Keratinocyte (primary cell): ENCODE measurements at regions not wholly inside any gene's neighbourhood (a gene's known extent, or its start where the extent isn't known, plus 50 kb on each side); places are given as distances from the start of the nearest gene placed in this dataset.

Experiments
- DNase-seq: peaks from one replicate; pipeline ENCODE4 v3.0.0-alpha.2; 2011; ENCODE audit warnings: low read depth, missing footprints, low spot score
- FAIRE-seq: peaks from 2 replicates; lab custom pipeline; 2011; peaks lifted over from hg19 to GRCh38; lab: Jason Lieb, UNC
- H2AFZ ChIP-seq: 2 replicates; pipeline ENCODE4 v1.6.0; 2012; ENCODE audit warnings: low read length, control low read depth, inconsistent platforms; ENCODE audit not compliant: control insufficient read depth
- H3K27ac ChIP-seq: 2 replicates; pipeline ENCODE4 v1.5.1; 2011; ENCODE audit warnings: low read length; ENCODE audit not compliant: control insufficient read depth, insufficient read depth
- H3K27me3 ChIP-seq: 3 replicates; pipeline ENCODE4 v1.6.0; 2011; ENCODE audit warnings: low read length; ENCODE audit not compliant: control insufficient read depth, insufficient read depth; ENCODE audit errors: extremely low read depth
- H3K36me3 ChIP-seq, 2 experiments: 2 replicates in 1 of 2; 3 replicates in 1 of 2; pipeline ENCODE4 v1.5.1; 2011; ENCODE audit warnings: low read length in 2 of 2, mild to moderate bottlenecking in 1 of 2; ENCODE audit not compliant: control insufficient read depth in 2 of 2, insufficient read depth in 2 of 2; ENCODE audit errors: extremely low read depth in 1 of 2
- H3K4me1 ChIP-seq: 3 replicates; pipeline ENCODE4 v1.5.1; 2011; ENCODE audit warnings: low read length; ENCODE audit not compliant: control insufficient read depth, insufficient read depth; ENCODE audit errors: extremely low read depth
- H3K4me2 ChIP-seq: 3 replicates; pipeline ENCODE4 v1.6.0; 2011; ENCODE audit warnings: low read depth, low read length; ENCODE audit not compliant: control insufficient read depth, insufficient read depth; ENCODE audit errors: extremely low read depth
- H3K4me3 ChIP-seq, 3 experiments: fragments of 200-600 bp in 1 of 3; sonication (generic) in 1 of 3; 2 replicates in 2 of 3; 3 replicates in 1 of 3; pipeline ENCODE4 v1.5.1; 2011 to 2016; ENCODE audit warnings: low read length in 3 of 3, mild to moderate bottlenecking in 3 of 3, control low read depth in 2 of 3, inconsistent platforms in 1 of 3, low read depth in 1 of 3, mixed read lengths in 1 of 3, mixed run types in 1 of 3, moderate library complexity in 1 of 3; ENCODE audit not compliant: control insufficient read depth in 2 of 3, insufficient read depth in 2 of 3; ENCODE audit errors: extremely low read depth in 1 of 3
- H3K79me2 ChIP-seq: 2 replicates; pipeline ENCODE4 v1.6.0; 2012; ENCODE audit warnings: low read length; ENCODE audit not compliant: control insufficient read depth, insufficient read depth
- H3K9ac ChIP-seq: 3 replicates; pipeline ENCODE4 v1.6.0; 2011; ENCODE audit warnings: low read length; ENCODE audit not compliant: control insufficient read depth, insufficient read depth; ENCODE audit errors: extremely low read depth
- H3K9me1 ChIP-seq: 3 replicates; pipeline ENCODE4 v1.6.0; 2011; ENCODE audit warnings: low read length; ENCODE audit not compliant: control insufficient read depth, insufficient read depth; ENCODE audit errors: extremely low read depth
- H3K9me3 ChIP-seq: 2 replicates; pipeline ENCODE4 v1.5.1; 2012; ENCODE audit warnings: low read depth, low read length; ENCODE audit not compliant: control insufficient read depth
- H4K20me1 ChIP-seq: 3 replicates; pipeline ENCODE4 v1.6.0; 2011; ENCODE audit warnings: low read length; ENCODE audit not compliant: control insufficient read depth, insufficient read depth; ENCODE audit errors: extremely low read depth
- CTCF ChIP-seq, 3 experiments: IDR thresholded peaks in 1 of 3; conservative IDR thresholded peaks in 1 of 3; optimal IDR thresholded peaks in 1 of 3; 2 replicates in 2 of 3; 3 replicates in 1 of 3; pipeline versions ENCODE3 to v1.5.1; 2011; ENCODE audit warnings: low read length in 3 of 3, mild to moderate bottlenecking in 3 of 3, moderate library complexity in 2 of 3, control low read depth in 1 of 3, inconsistent platforms in 1 of 3; ENCODE audit not compliant: insufficient read depth in 2 of 3; ENCODE audit errors: extremely low read depth in 1 of 3
- EZH2 ChIP-seq: IDR thresholded peaks from one replicate; pipeline ENCODE4 v1.6.1; 2012; ENCODE audit warnings: inconsistent platforms, mild to moderate bottlenecking, low read length, moderate library complexity
- dilution Hi-C: fragments of 300-500 bp; cut with MboI; formaldehyde crosslinking; loops from one replicate; pipeline ENCODE4 v1.7.0; 2020; ENCODE audit warnings: low sequenced_read_pairs; ENCODE audit not compliant: extremely low pct_ligation_motif_present

- no peak for FAIRE-seq
- H2AFZ ChIP-seq = no peak overlapping the region
- H3K27me3 ChIP-seq = no peaks in the 10 kb centered on the region
- H3K4me3 ChIP-seq = no peak overlapping the region
- H3K36me3 ChIP-seq = no peaks in the 10 kb centered on the region
- H3K9me3 ChIP-seq = no peaks in the 10 kb centered on the region
- H3K4me2 ChIP-seq = no peak overlapping the region
- no peak overlapping the region for H3K27ac ChIP-seq
- H3K4me1 ChIP-seq = no peaks in the 10 kb centered on the region
- no peaks in the 10 kb centered on the region for H3K79me2 ChIP-seq
- DNase-seq = no peak
- TF ChIP-seq EZH2 (no peak), CTCF (optimal IDR thresholded peaks at IDR 0.05 in 1 of 3, IDR thresholded peaks at IDR 0.05 in 1 of 3, conservative IDR thresholded peaks at IDR 0.05 in 1 of 3; ENCODE audit: extremely low read depth in 1 of 3, insufficient read depth in 2 of 3, low read length in 3 of 3) (no peak)
- no peak overlapping the region for H3K9ac ChIP-seq
- H4K20me1 ChIP-seq = no peaks in the 10 kb centered on the region
- dilution Hi-C loops = no loop called here
- no peaks in the 10 kb centered on the region for H3K9me1 ChIP-seq
Observed at GRCh38 chr5:13498279-13498678, 446.2 kb downstream of the DNAH5 start.

- Histone ChIP-seq H2AFZ (no peak overlapping the region), H3K4me1 (no peaks in the 10 kb centered on the region), H3K9ac (no peak overlapping the region), H3K79me2 (no peaks in the 10 kb centered on the region), H3K9me1 (no peaks in the 10 kb centered on the region), H3K27me3 (no peaks in the 10 kb centered on the region), H3K36me3 (no peaks in the 10 kb centered on the region), H3K27ac (no peak overlapping the region), H3K4me2 (no peak overlapping the region), H3K4me3 (no peak overlapping the region), H4K20me1 (no peaks in the 10 kb centered on the region), H3K9me3 (no peaks in the 10 kb centered on the region)
- TF ChIP-seq EZH2 = no peak
- no peak for TF ChIP-seq CTCF (optimal IDR thresholded peaks at IDR 0.05 in 1 of 3, IDR thresholded peaks at IDR 0.05 in 1 of 3, conservative IDR thresholded peaks at IDR 0.05 in 1 of 3; ENCODE audit: extremely low read depth in 1 of 3, insufficient read depth in 2 of 3, low read length in 3 of 3)
- DNase-seq (no peak), FAIRE-seq (no peak)
- dilution Hi-C loops = no loop called here
Observed at GRCh38 chr5:13488254-13488931, 456.1 kb downstream of the DNAH5 start.
